ENCODE measurements at regions not wholly inside any gene's neighbourhood (a gene's known extent, or its start where the extent isn't known, plus 50 kb on each side); places are given as distances from the start of the nearest gene placed in this dataset.

- Histone ChIP-seq H3K4me1 (ENCODE audit: control insufficient read depth, insufficient read depth, low read length) (peaks cover 5% of the 10 kb centered on the region), H3K4me3 (ENCODE audit: low read length) (no peak overlapping the region), H3K27me3 (ENCODE audit: control insufficient read depth, insufficient read depth, low read length) (no peaks in the 10 kb centered on the region), H3K9me3 (ENCODE audit: control insufficient read depth, low read depth, low read length) (no peaks in the 10 kb centered on the region), H3K36me3 (ENCODE audit: control insufficient read depth, insufficient read depth, low read length) (no peaks in the 10 kb centered on the region), H3K27ac (ENCODE audit: low read length) (no peak overlapping the region)
- DNase-seq: no peak
- WGBS (ENCODE audit: insufficient coverage, low lambda C conversion rate): 100% methylated on average over 2 of the region's 2 CpGs
Observed at GRCh38 chr15:97686324-97686723, 274.2 kb upstream of the ARRDC4 start.

GRCh38 chr15:97687654-97688053, 272.8 kb upstream of the ARRDC4 start:
- Histone ChIP-seq H3K9me3 (ENCODE audit: control insufficient read depth, low read depth, low read length) (no peaks in the 10 kb centered on the region), H3K27ac (ENCODE audit: low read length) (no peak overlapping the region), H3K4me1 (ENCODE audit: control insufficient read depth, insufficient read depth, low read length) (peaks cover 3% of the 10 kb centered on the region), H3K36me3 (ENCODE audit: control insufficient read depth, insufficient read depth, low read length) (no peaks in the 10 kb centered on the region), H3K4me3 (ENCODE audit: low read length) (no peak overlapping the region), H3K27me3 (ENCODE audit: control insufficient read depth, insufficient read depth, low read length) (no peaks in the 10 kb centered on the region)
- DNase-seq: no peak

- no peak for DNase-seq
- Histone ChIP-seq H3K27ac (ENCODE audit: low read length) (no peak overlapping the region), H3K4me3 (ENCODE audit: low read length) (no peak overlapping the region), H3K27me3 (ENCODE audit: control insufficient read depth, insufficient read depth, low read length) (no peaks in the 10 kb centered on the region), H3K4me1 (ENCODE audit: control insufficient read depth, insufficient read depth, low read length) (peaks cover 3% of the 10 kb centered on the region), H3K9me3 (ENCODE audit: control insufficient read depth, low read depth, low read length) (no peaks in the 10 kb centered on the region), H3K36me3 (ENCODE audit: control insufficient read depth, insufficient read depth, low read length) (no peaks in the 10 kb centered on the region)
- WGBS (ENCODE audit: insufficient coverage, low lambda C conversion rate): 100% methylated on average over 1 of the region's 4 CpGs
Observed at GRCh38 chr15:97688177-97688576, 272.3 kb upstream of the ARRDC4 start.

- no peak overlapping the region for H3K27ac ChIP-seq (ENCODE audit: low read length)
- DNase-seq: no peak
- no peaks in the 10 kb centered on the region for H3K36me3 ChIP-seq (ENCODE audit: control insufficient read depth, insufficient read depth, low read length)
- H3K4me3 ChIP-seq (ENCODE audit: low read length): no peak overlapping the region
- 95% methylated on average over 3 of the region's 4 CpGs for WGBS (ENCODE audit: insufficient coverage, low lambda C conversion rate)
- no peaks in the 10 kb centered on the region for H3K9me3 ChIP-seq (ENCODE audit: control insufficient read depth, low read depth, low read length)
- H3K4me1 ChIP-seq (ENCODE audit: control insufficient read depth, insufficient read depth, low read length): peaks cover 3% of the 10 kb centered on the region
- no peaks in the 10 kb centered on the region for H3K27me3 ChIP-seq (ENCODE audit: control insufficient read depth, insufficient read depth, low read length)
Observed at GRCh38 chr15:97688886-97689285, 271.6 kb upstream of the ARRDC4 start.

DNA sequence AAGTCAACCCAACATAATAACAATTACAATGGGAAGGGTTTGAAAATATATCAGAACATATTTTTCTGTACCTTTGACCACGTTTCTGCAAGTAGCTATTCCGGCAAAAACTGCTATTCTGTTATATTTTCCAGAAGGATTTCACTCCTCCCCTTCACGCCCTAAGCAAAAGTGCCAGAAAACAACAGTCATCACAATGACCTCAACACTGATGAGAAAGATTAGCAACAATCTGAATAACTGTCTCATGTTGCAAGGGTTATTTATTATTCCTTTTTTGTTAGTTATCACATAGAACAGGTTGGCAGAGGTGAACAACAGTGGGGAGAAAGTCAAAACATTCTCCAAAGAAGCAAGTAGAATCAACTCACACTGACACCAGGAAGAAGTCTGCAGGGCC, 269.4 kb upstream of the ARRDC4 start:
- Histone ChIP-seq H3K36me3 (ENCODE audit: control insufficient read depth, insufficient read depth, low read length) (no peaks in the 10 kb centered on the region), H3K27me3 (ENCODE audit: control insufficient read depth, insufficient read depth, low read length) (no peaks in the 10 kb centered on the region), H3K4me1 (ENCODE audit: control insufficient read depth, insufficient read depth, low read length) (peaks cover 3% of the 10 kb centered on the region), H3K4me3 (ENCODE audit: low read length) (no peak overlapping the region), H3K27ac (ENCODE audit: low read length) (no peak overlapping the region), H3K9me3 (ENCODE audit: control insufficient read depth, low read depth, low read length) (no peaks in the 10 kb centered on the region)
- DNase-seq: no peak
- 92% methylated on average over 2 of the region's 3 CpGs for WGBS (ENCODE audit: insufficient coverage, low lambda C conversion rate)

DNA sequence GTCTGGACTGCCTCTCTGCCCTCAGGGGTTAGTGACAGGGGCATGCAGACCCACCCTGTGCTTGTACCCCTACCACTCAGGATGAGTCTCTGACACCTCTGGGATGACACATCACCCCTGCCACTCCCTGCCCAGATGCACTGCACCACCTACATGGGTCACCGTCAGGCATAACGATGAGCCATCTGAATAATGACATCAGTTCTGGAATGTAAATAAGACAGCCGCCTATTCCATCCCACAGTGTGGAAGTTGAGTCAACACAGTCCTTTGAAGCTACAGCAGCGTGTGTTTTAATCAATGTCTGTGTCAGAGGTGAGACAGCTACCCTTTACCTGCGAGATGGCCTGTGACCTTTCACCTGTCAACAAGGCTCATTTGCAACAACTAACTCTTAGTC, 268.7 kb upstream of the ARRDC4 start:
- Histone ChIP-seq H3K27me3 (ENCODE audit: control insufficient read depth, insufficient read depth, low read length) (no peaks in the 10 kb centered on the region), H3K27ac (ENCODE audit: low read length) (no peak overlapping the region), H3K4me3 (ENCODE audit: low read length) (no peak overlapping the region), H3K4me1 (ENCODE audit: control insufficient read depth, insufficient read depth, low read length) (peaks cover 3% of the 10 kb centered on the region), H3K9me3 (ENCODE audit: control insufficient read depth, low read depth, low read length) (no peaks in the 10 kb centered on the region), H3K36me3 (ENCODE audit: control insufficient read depth, insufficient read depth, low read length) (no peaks in the 10 kb centered on the region)
- WGBS (ENCODE audit: insufficient coverage, low lambda C conversion rate): no CpG with 5 or more reads among the region's 5 CpGs
- no peak for DNase-seq

GRCh38 chr15:97692301-97693015, 268.0 kb upstream of the ARRDC4 start:
- WGBS (ENCODE audit: insufficient coverage, low lambda C conversion rate): no CpG with 5 or more reads among the region's 17 CpGs
- H3K4me3 ChIP-seq (ENCODE audit: low read length): no peak overlapping the region
- peaks cover 3% of the 10 kb centered on the region for H3K4me1 ChIP-seq (ENCODE audit: control insufficient read depth, insufficient read depth, low read length)
- DNase-seq: no peak
- no peaks in the 10 kb centered on the region for H3K27me3 ChIP-seq (ENCODE audit: control insufficient read depth, insufficient read depth, low read length)
- no peaks in the 10 kb centered on the region for H3K9me3 ChIP-seq (ENCODE audit: control insufficient read depth, low read depth, low read length)
- no peak overlapping the region for H3K27ac ChIP-seq (ENCODE audit: low read length)
- H3K36me3 ChIP-seq (ENCODE audit: control insufficient read depth, insufficient read depth, low read length): no peaks in the 10 kb centered on the region

DNA sequence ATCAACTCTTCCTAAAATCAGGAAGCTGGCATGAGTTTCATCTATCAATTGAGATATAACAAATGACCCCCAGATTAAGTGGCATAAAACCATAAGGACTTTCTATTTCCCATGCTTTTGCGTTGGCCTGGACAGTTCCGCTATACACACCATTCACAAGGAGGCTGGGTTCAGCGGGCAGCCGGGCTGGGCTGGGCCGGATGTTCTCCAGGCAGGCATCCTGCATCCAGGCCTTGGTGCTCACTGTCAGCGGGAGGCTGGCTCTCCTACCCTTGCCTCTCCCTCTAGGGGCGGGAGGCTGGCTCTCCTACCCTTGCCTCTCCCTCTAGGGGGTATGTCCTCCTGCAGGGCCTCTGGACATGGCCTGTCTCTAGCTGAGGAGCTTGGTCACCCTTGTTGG, 266.0 kb upstream of the ARRDC4 start:
- Histone ChIP-seq H3K9me3 (ENCODE audit: control insufficient read depth, low read depth, low read length) (no peaks in the 10 kb centered on the region), H3K36me3 (ENCODE audit: control insufficient read depth, insufficient read depth, low read length) (no peaks in the 10 kb centered on the region), H3K27me3 (ENCODE audit: control insufficient read depth, insufficient read depth, low read length) (no peaks in the 10 kb centered on the region), H3K27ac (ENCODE audit: low read length) (no peak overlapping the region), H3K4me1 (ENCODE audit: control insufficient read depth, insufficient read depth, low read length) (peaks cover 3% of the 10 kb centered on the region), H3K4me3 (ENCODE audit: low read length) (no peak overlapping the region)
- WGBS (ENCODE audit: insufficient coverage, low lambda C conversion rate): no CpG with 5 or more reads among the region's 7 CpGs
- DNase-seq: no peak

DNA sequence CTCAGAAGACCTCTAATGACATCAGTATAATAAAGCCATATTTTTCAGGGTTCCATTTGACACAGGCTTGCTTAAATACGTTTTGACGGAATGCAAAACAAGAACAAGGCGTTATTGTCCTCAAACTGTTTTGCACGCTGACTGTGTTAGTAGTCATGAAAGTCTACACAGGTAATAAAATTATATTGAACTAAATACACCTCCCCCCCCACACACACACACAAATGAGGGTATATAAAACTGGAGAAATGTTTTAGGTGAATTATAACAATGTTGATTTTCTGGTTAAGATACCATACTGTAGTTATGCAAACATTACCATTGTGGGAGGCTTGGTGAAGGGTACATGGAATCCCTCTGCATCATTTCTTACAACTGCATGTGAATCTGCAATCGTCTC, 257.1 kb upstream of the ARRDC4 start:
- DNase-seq: no peak
- H3K36me3 ChIP-seq (ENCODE audit: control insufficient read depth, insufficient read depth, low read length): no peaks in the 10 kb centered on the region
- H3K27ac ChIP-seq (ENCODE audit: low read length): no peak overlapping the region
- H3K4me1 ChIP-seq (ENCODE audit: control insufficient read depth, insufficient read depth, low read length): peaks cover 4% of the 10 kb centered on the region
- H3K9me3 ChIP-seq (ENCODE audit: control insufficient read depth, low read depth, low read length): no peaks in the 10 kb centered on the region
- H3K27me3 ChIP-seq (ENCODE audit: control insufficient read depth, insufficient read depth, low read length): no peaks in the 10 kb centered on the region
- no peak overlapping the region for H3K4me3 ChIP-seq (ENCODE audit: low read length)
- WGBS (ENCODE audit: insufficient coverage, low lambda C conversion rate): 93% methylated on average over 3 of the region's 5 CpGs

DNA sequence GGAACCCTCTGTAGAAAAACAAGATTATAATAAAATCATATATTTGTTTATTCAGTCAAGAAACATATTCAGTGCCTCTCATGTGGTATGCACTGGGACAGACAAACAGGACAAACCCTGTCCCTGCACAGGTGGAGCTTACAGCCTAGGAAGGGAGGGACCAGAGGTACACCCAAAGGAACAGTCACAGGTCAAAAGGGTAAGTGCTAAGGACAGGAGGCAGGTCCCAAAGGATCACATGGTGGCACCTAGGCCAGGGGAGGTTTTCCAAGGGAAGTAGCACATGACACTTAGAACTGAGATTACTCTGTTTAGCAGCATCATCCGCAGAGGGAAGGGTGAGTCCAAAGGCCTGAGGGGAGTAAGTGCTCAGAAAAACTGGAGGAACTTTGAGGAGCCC, 254.4 kb upstream of the ARRDC4 start:
- no peak overlapping the region for H3K4me3 ChIP-seq (ENCODE audit: low read length)
- DNase-seq: peak; percentile 63 to 86
- H3K9me3 ChIP-seq (ENCODE audit: control insufficient read depth, low read depth, low read length): no peaks in the 10 kb centered on the region
- H3K4me1 ChIP-seq (ENCODE audit: control insufficient read depth, insufficient read depth, low read length): peaks cover 8% of the 10 kb centered on the region
- H3K27me3 ChIP-seq (ENCODE audit: control insufficient read depth, insufficient read depth, low read length): no peaks in the 10 kb centered on the region
- 60% methylated on average over 1 of the region's 1 CpG for WGBS (ENCODE audit: insufficient coverage, low lambda C conversion rate)
- peak overlapping the region; percentile 5 for H3K27ac ChIP-seq (ENCODE audit: low read length)
- H3K36me3 ChIP-seq (ENCODE audit: control insufficient read depth, insufficient read depth, low read length): no peaks in the 10 kb centered on the region

- peaks cover 25% of the 10 kb centered on the region for H3K4me1 ChIP-seq (ENCODE audit: control insufficient read depth, insufficient read depth, low read length)
- no peaks in the 10 kb centered on the region for H3K9me3 ChIP-seq (ENCODE audit: control insufficient read depth, low read depth, low read length)
- 33% methylated on average over 1 of the region's 3 CpGs for WGBS (ENCODE audit: insufficient coverage, low lambda C conversion rate)
- no peak overlapping the region for H3K4me3 ChIP-seq (ENCODE audit: low read length)
- H3K36me3 ChIP-seq (ENCODE audit: control insufficient read depth, insufficient read depth, low read length): no peaks in the 10 kb centered on the region
- peak overlapping the region; percentile 3 for H3K27ac ChIP-seq (ENCODE audit: low read length)
- peak in 1 of 2 donors; percentile 39 for DNase-seq
- H3K27me3 ChIP-seq (ENCODE audit: control insufficient read depth, insufficient read depth, low read length): no peaks in the 10 kb centered on the region
Observed at GRCh38 chr15:97708252-97708651, 252.3 kb upstream of the ARRDC4 start.

Data from large intestine (tissue), 3 donors.